GM21825 (cell line): ENCODE measurements at regions not wholly inside any gene's neighbourhood (a gene's known extent, or its start where the extent isn't known, plus 50 kb on each side); places are given as distances from the start of the nearest gene placed in this dataset.
"Not testable (repeated sequence)": the region's sequence is repeated elsewhere in the genome, so short reads cannot be mapped to it uniquely, and the experiment has no call there.

Experiments used
- ATAC-seq: cut with Tn5 transposase; IDR thresholded peaks from one replicate; pipeline ENCODE4 v1.9.1; 2021; ENCODE audit warnings: mild to moderate bottlenecking, moderate library complexity; ENCODE audit not compliant: unreplicated experiment

GRCh38 chr3:147157631-147158030, 248.7 kb downstream of the ZIC4 start:
- no peak for ATAC-seq

- ATAC-seq = not testable (repeated sequence)
Measured at GRCh38 chr3:147154988-147155387, 251.4 kb downstream of the ZIC4 start.

- ATAC-seq = no peak
Measured at GRCh38 chr3:147153830-147154539, 252.4 kb downstream of the ZIC4 start.

GRCh38 chr3:147152476-147152875, 253.9 kb downstream of the ZIC4 start:
- ATAC-seq = no peak

- no peak for ATAC-seq
Measured at GRCh38 chr3:147141516-147142288, 264.6 kb downstream of the ZIC4 start.

GRCh38 chr3:147139341-147139740, 267.0 kb downstream of the ZIC4 start:
- ATAC-seq = no peak

- no peak for ATAC-seq
Measured at GRCh38 chr3:147132168-147132567, 274.2 kb downstream of the ZIC4 start.

- no peak for ATAC-seq
Measured at GRCh38 chr3:147130461-147130860, 275.9 kb downstream of the ZIC4 start.

GRCh38 chr3:147129665-147130064, 276.7 kb downstream of the ZIC4 start:
- ATAC-seq = no peak

- no peak for ATAC-seq
Measured at GRCh38 chr3:147122350-147122749, 284.0 kb downstream of the ZIC4 start.

GRCh38 chr3:147119989-147120388, 286.4 kb downstream of the ZIC4 start:
- no peak for ATAC-seq

- no peak for ATAC-seq
Measured at GRCh38 chr3:147119346-147119745, 287.0 kb downstream of the ZIC4 start.

- no peak for ATAC-seq
Measured at GRCh38 chr3:147118611-147119010, 287.7 kb downstream of the ZIC4 start.

GRCh38 chr3:147117631-147118030, 288.7 kb downstream of the ZIC4 start:
- no peak for ATAC-seq

GRCh38 chr3:147113293-147114044, 292.9 kb downstream of the ZIC4 start:
- ATAC-seq = no peak

- ATAC-seq = no peak
Measured at GRCh38 chr3:147099076-147099475, 307.3 kb downstream of the ZIC4 start.

- ATAC-seq = no peak
Measured at GRCh38 chr3:147090461-147090860, 315.9 kb downstream of the ZIC4 start.

GRCh38 chr3:147089286-147089685, 317.1 kb downstream of the ZIC4 start:
- no peak for ATAC-seq

- not testable (repeated sequence) for ATAC-seq
Measured at GRCh38 chr3:147059500-147059899, 346.8 kb downstream of the ZIC4 start.

GRCh38 chr3:147049821-147050220, 356.5 kb downstream of the ZIC4 start:
- ATAC-seq = no peak

GRCh38 chr3:147049305-147049704, 357.0 kb downstream of the ZIC4 start:
- ATAC-seq = no peak

- no peak for ATAC-seq
Measured at GRCh38 chr3:147046916-147047315, 359.4 kb downstream of the ZIC4 start.
